ENCODE measurements at regions not wholly inside any gene's neighbourhood (a gene's known extent, or its start where the extent isn't known, plus 50 kb on each side); places are given as distances from the start of the nearest gene placed in this dataset.
A peak's percentile ranks its signal among the peaks of the same experiment; 100 is the strongest.
"Not testable (repeated sequence)": the region's sequence is repeated elsewhere in the genome, so short reads cannot be mapped to it uniquely, and the experiment has no call there.

DNA sequence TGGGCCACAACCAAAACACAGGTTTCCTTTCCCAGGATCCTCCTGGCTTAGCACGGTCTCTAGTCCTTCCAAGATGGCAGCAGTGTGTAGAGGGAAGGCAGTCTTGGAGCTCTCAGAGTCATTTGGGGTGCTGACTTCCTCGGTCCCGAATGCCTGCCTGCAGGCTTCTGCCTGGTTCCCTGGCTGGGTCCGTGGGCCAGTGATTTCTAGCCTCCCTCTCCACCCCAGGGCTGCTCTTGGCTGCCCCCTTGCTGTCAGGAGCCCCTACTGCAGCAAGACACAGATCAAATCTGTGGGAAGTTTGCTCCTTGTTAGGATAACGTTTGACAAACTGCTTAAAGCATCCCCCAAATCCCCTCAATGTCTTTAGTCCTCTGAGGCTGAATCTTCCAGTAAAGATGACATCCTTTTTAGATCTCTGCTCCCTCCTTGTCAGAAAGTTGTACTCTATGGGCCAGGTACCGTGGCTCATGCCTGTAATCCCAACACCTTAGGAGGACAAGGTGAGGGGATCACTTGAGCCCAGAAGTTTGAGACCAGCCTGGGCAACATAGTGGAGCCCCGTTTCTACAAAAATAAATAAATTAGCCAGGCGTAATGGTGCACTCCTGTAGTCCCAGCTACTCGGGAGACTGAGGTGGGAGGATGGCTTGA, 272.5 kb downstream of the RRAGC start:
- no peak for FAIRE-seq
- DNase-seq (ENCODE audit: insufficient read length, low spot score) = peak; percentile 62
- TF ChIP-seq CTCF (IDR thresholded peaks at IDR 0.05; ENCODE audit: insufficient read depth, missing control alignments) = peak; percentile 80

DNA sequence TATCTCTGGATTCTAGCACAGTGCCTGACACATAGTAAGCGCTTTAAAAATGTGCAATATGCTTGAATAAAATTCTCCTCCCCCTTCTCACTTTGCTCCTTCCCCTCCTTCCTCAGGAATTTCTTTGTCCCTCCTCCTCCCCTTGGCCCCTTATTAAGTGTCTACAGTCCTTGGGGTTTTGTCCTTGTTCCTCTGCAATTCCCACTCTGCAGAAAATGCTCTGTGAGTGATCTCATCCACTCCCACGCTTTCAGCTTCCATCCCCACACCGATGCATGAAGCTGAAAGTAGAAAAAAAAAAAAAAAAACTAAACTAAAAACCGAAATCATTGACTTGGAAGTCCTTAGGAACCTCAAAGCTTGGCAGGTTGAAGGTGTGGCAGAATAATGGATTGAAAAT, 273.6 kb downstream of the RRAGC start:
- no peak for FAIRE-seq
- no peak for TF ChIP-seq CTCF (IDR thresholded peaks at IDR 0.05; ENCODE audit: insufficient read depth, missing control alignments)
- DNase-seq (ENCODE audit: insufficient read length, low spot score) = no peak

DNA sequence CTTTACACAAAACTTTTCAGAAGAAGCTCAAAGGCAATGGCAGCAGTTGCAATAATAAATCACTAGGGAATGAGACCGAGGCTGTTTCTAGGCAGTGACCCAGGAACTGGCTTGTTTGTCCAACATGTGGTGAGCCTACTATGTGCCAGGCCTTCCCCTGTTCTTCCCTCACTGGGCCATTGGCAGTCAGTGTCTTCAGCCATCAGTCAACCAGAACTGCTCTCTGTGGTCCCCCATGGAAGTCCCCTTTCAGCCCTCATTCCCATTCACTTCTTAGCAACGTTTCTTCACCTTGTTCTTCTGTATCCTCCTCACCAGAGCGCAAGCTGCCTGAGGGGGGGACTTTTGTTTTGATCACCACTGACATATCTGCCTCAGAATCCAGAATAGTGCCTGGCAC, 274.1 kb downstream of the RRAGC start:
- no peak for FAIRE-seq
- no peak for TF ChIP-seq CTCF (IDR thresholded peaks at IDR 0.05; ENCODE audit: insufficient read depth, missing control alignments)
- no peak for DNase-seq (ENCODE audit: insufficient read length, low spot score)

DNA sequence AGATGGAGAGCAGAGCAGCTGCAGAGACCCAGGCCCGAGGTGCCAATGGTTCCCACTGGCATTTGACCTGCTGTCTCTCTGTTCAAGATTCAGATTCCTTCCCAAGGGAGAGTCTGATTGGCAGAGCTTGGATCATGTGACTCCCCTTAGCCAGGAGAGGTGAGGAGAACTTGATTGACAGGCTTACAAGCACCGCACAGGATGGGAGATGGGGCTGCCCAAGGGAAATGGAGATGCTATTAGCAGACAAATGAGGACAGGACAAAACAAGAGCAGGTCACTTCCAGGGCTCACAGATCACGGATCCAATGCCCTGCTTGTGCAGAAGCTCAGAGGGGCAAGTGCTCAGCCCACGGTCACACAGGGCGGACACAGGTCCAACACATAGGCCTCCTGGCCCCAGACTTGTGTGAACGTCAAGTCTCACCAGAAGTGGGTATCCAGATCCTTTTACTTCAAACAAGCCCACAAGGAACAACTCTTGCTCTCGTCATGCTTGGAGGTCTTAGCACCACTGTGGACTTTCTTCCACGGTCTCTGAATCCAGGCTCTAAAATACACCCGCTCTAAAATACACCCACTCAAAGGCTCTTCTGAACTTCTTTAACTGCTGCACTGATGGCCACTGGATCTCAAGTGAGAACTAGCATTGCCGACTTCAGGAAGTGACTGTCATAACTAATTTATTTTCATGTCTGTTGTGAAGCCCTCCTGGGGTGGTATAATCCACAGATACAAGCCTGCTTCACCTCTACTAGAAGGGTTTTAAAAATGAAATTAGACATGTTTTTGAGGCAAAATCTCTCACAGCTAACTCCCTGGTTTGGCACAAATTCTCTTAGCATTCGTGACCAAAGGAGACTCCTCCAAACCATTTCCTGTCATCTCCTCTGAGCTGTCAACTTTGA, 274.9 kb downstream of the RRAGC start:
- FAIRE-seq (no peak), DNase-seq (ENCODE audit: insufficient read length, low spot score) (no peak)
- TF ChIP-seq CTCF (IDR thresholded peaks at IDR 0.05; ENCODE audit: insufficient read depth, missing control alignments) = no peak

GRCh38 chr1:38583287-38583686, 276.3 kb downstream of the RRAGC start:
- FAIRE-seq; DNase-seq (ENCODE audit: insufficient read length, low spot score): not testable (repeated sequence)

- no peak for FAIRE-seq
- no peak for DNase-seq (ENCODE audit: insufficient read length, low spot score)
- TF ChIP-seq CTCF (IDR thresholded peaks at IDR 0.05; ENCODE audit: insufficient read depth, missing control alignments) = no peak
Measured at GRCh38 chr1:38581396-38581795, 278.2 kb downstream of the RRAGC start.

DNA sequence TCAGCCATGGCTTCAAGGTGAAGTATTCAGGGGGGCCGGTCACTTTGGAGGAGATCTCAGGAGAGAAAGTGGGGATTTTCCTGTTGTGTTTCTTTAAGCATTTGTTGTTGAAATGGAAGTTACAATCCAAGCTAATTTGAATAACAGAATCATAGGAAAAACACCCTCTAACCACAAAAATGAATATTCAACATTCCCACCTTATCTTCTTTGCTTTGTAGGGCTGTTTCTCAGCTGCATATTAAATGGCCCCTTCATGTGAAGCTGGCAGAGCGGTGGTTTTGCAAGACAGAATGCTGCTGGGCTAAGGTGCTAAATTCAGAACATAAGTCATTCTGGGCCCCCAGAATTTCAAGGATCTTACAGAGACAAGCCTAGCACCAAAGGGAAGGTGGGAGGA, 279.0 kb downstream of the RRAGC start:
- TF ChIP-seq CTCF (IDR thresholded peaks at IDR 0.05; ENCODE audit: insufficient read depth, missing control alignments) = no peak
- FAIRE-seq = no peak
- DNase-seq (ENCODE audit: insufficient read length, low spot score) = no peak

Measured in D721Med (cell line).